ENCODE measurements at regions not wholly inside any gene's neighbourhood (a gene's known extent, or its start where the extent isn't known, plus 50 kb on each side); places are given as distances from the start of the nearest gene placed in this dataset.
"Not testable (repeated sequence)": the region's sequence is repeated elsewhere in the genome, so short reads cannot be mapped to it uniquely, and the experiment has no call there.

DNA sequence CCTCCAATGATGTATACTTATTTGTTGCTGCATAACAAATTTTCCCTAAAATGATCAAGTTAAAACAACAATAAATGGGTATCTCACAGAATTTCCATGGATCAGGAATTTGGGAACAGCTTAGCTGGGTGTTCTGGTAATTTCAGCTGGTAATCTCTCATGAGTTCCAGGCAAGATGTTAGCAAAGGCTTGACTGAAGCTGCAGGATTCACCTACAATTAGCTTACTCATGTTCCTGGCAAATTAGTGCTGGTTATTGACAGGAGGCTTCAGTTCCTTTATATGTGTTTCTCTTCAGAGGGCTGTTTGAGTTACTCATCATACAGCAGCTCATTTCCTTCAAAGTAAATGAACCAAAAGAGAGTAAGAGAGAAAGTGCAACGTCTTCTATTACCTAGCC, 506.3 kb upstream of the IMPG1 start:
- H3K4me1 ChIP-seq, result no peaks in the 10 kb centered on the region
- no peak for TF ChIP-seq POLR2A (IDR thresholded peaks at IDR 0.05)
- no peak for TF ChIP-seq CTCF (IDR thresholded peaks at IDR 0.05)
- TF ChIP-seq EP300 (IDR thresholded peaks at IDR 0.05), result no peak
- no peaks in the 10 kb centered on the region for H3K36me3 ChIP-seq
- DNase-seq (ENCODE audit: low spot score in 2 of 2), result no peak
- no peaks in the 10 kb centered on the region for H3K27me3 ChIP-seq
- H3K4me3 ChIP-seq, result no peak overlapping the region
- no peak overlapping the region for H3K27ac ChIP-seq
- H3K9me3 ChIP-seq, result no peaks in the 10 kb centered on the region
- WGBS, 2 donors, result 33 to 44% methylated on average over 1 of the region's 1 CpG

DNA sequence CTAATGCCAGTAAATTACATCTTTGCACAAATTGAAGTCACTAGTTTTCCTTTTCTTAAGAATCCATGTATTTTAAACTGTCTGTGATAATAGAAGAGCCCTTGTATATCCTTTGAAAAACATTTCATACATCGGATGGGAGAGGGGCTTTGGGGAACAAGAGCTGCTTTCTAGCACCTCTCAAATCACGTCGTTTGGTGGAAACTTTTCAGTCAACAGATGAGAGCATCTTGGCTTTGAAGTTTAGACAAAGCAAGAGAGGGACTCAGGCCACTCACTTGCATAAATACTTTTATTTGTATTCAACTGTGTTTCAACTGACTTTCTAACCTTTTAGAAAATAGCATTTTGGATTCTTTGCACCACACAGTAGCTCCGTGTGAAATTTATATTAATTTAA, 502.3 kb upstream of the IMPG1 start:
- 18% methylated on average over 4 of the region's 4 CpGs for WGBS, 2 donors
- H3K4me3 ChIP-seq, result no peak overlapping the region
- no peaks in the 10 kb centered on the region for H3K36me3 ChIP-seq
- no peaks in the 10 kb centered on the region for H3K27me3 ChIP-seq
- H3K9me3 ChIP-seq, result no peaks in the 10 kb centered on the region
- DNase-seq (ENCODE audit: low spot score in 2 of 2), result no peak
- no peaks in the 10 kb centered on the region for H3K4me1 ChIP-seq
- no peak for TF ChIP-seq POLR2A (IDR thresholded peaks at IDR 0.05)
- no peak for TF ChIP-seq CTCF (IDR thresholded peaks at IDR 0.05)
- no peak for TF ChIP-seq EP300 (IDR thresholded peaks at IDR 0.05)
- H3K27ac ChIP-seq, result no peak overlapping the region

DNA sequence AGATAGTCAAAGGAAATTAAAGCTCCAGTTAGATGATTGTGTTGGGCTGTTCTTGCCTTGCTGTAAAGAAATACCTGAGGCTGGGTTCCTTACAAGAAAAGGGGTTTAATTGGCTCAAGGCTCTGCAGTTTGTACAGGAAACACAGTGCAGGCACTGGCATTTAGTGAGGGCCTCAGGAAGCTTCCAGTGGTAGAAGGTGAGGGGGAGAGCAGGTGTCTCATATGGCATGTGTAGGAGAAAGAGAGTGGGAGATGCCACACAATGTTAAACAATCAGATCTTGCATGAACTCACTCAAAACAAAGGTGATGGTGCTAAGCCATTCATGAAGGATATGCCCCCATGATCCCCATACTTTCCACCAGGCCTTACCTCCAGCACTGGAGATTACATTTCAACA, 493.5 kb upstream of the IMPG1 start:
- no peak overlapping the region for H3K27ac ChIP-seq
- H3K9me3 ChIP-seq, result peaks cover 0 to 16% (median 0%) of the 10 kb centered on the region in 4 donors
- TF ChIP-seq EP300 (IDR thresholded peaks at IDR 0.05) (no peak), CTCF (IDR thresholded peaks at IDR 0.05) (no peak), POLR2A (IDR thresholded peaks at IDR 0.05) (no peak)
- no peaks in the 10 kb centered on the region for H3K36me3 ChIP-seq
- H3K4me1 ChIP-seq, result no peaks in the 10 kb centered on the region
- no peak overlapping the region for H3K4me3 ChIP-seq
- H3K27me3 ChIP-seq, result no peaks in the 10 kb centered on the region
- no peak for DNase-seq (ENCODE audit: low spot score in 2 of 2)

- DNase-seq (ENCODE audit: low spot score in 2 of 2); H3K9me3 ChIP-seq; H3K4me3 ChIP-seq; H3K27me3 ChIP-seq; H3K4me1 ChIP-seq; H3K27ac ChIP-seq; H3K36me3 ChIP-seq: not testable (repeated sequence)
- 63 to 72% methylated on average over 4 of the region's 4 CpGs for WGBS, 2 donors
Measured at GRCh38 chr6:76562371-76562770, 489.9 kb upstream of the IMPG1 start.

DNA sequence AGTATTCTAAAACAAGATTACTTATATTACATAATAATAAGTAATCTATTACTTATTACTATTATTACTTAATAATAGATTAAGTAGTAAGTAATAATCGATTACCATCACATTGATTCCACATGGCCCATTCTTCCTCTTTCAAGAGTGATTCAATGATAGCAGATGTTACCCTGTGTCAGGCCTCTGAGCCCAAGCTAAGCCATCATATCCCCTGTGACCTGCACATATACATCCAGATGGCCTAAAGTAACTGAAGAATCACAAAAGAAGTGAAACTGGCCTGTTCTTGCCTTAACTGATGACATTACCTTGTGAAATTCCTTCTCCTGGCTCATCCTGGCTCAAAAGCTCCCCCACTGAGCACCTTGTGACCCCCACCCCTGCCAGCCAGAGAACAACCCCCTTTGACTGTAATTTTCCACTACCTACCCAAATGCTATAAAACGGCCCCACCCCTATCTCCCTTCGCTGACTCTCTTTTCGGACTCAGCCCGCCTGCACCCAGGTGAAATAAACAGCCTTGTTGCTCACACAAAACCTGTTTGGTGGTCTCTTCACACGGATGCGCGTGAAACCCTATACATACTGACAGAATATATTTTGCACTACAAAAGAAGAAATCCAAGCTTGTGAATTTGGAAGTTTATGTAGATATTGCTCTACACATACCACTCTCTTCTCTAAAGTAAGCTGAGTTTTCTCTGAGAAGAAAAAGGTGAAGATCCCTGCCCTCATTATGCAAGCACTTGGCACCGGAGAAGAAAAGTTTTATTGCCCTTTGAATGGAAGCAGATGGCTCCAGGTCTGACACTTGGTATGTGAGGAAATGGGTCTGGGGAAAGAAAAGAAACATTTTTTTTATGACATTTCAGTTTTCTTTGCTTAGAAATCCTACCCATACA, 488.6 kb upstream of the IMPG1 start:
- not testable (repeated sequence) for H3K9me3 ChIP-seq; H3K4me1 ChIP-seq; H3K27me3 ChIP-seq; H3K36me3 ChIP-seq; H3K27ac ChIP-seq; DNase-seq (ENCODE audit: low spot score in 2 of 2); H3K4me3 ChIP-seq
- 49 to 60% methylated on average over 9 of the region's 9 CpGs for WGBS, 2 donors

- no peaks in the 10 kb centered on the region for H3K36me3 ChIP-seq
- no peaks in the 10 kb centered on the region for H3K4me1 ChIP-seq
- no peak overlapping the region for H3K27ac ChIP-seq
- TF ChIP-seq EP300 (IDR thresholded peaks at IDR 0.05), result no peak
- no peak for TF ChIP-seq CTCF (IDR thresholded peaks at IDR 0.05)
- no peak for TF ChIP-seq POLR2A (IDR thresholded peaks at IDR 0.05)
- H3K9me3 ChIP-seq, result peaks cover 0 to 2% (median 0%) of the 10 kb centered on the region in 4 donors
- H3K27me3 ChIP-seq, result no peaks in the 10 kb centered on the region
- DNase-seq (ENCODE audit: low spot score in 2 of 2), result no peak
- H3K4me3 ChIP-seq, result no peak overlapping the region
Measured at GRCh38 chr6:76553256-76553655, 480.8 kb upstream of the IMPG1 start.
